Activated T-helper 1 cell treated with anti-CD3 and anti-CD28 coated beads, Interleukin-12 subunit alpha, Interleukin-12 subunit beta, Interleukin-2, Interleukin-4 antibody, amounts not matched to agents 30 ng/mL and 10 ng/mL and 1 ng/mL, durations not matched to agents 14 hours and 24 hours and 36 hours (primary cell): ENCODE measurements at regions not wholly inside any gene's neighbourhood (a gene's known extent, or its start where the extent isn't known, plus 50 kb on each side); places are given as distances from the start of the nearest gene placed in this dataset.

ENCODE experiments used
- DNase-seq: peaks from one replicate; pipeline ENCODE4 v3.0.0; 2021; ENCODE audit warnings: low spot score
- H3K27ac Mint-ChIP-seq: one replicate; pipeline ENCODE4 v1.8.0; 2021; ENCODE audit warnings: mild to moderate bottlenecking, mixed read lengths
- H3K27me3 Mint-ChIP-seq: one replicate; pipeline ENCODE4 v1.8.0; 2022; ENCODE audit warnings: mild to moderate bottlenecking, moderate library complexity, mixed read lengths; ENCODE audit not compliant: insufficient read depth
- H3K36me3 Mint-ChIP-seq: one replicate; pipeline ENCODE4 v1.8.0; 2021; ENCODE audit warnings: low read depth, mixed read lengths
- H3K4me1 Mint-ChIP-seq: one replicate; pipeline ENCODE4 v1.8.0; 2021; ENCODE audit warnings: low read depth, mixed read lengths
- H3K4me3 Mint-ChIP-seq: one replicate; pipeline ENCODE4 v1.8.0; 2021; ENCODE audit warnings: mild to moderate bottlenecking, moderate library complexity, mixed read lengths
- H3K9me3 Mint-ChIP-seq: one replicate; pipeline ENCODE4 v1.8.0; 2021; ENCODE audit warnings: mixed read lengths
- intact Hi-C: fragments of 100-400 bp; cut with micrococcal nuclease; formaldehyde crosslinking; loops from one replicate; pipeline ENCODE4 v1.15.1; 2024

GRCh38 chr18:77422974-77423867 is 173.6 kb downstream of the GALR1 start:
- no peaks in the 10 kb centered on the region for H3K36me3 Mint-ChIP-seq

GRCh38 chr18:77433076-77433475 is 183.4 kb downstream of the GALR1 start:
- Mint-ChIP-seq H3K4me3 (no peak overlapping the region), H3K9me3 (no peaks in the 10 kb centered on the region), H3K36me3 (no peaks in the 10 kb centered on the region), H3K27me3 (peaks cover 2% of the 10 kb centered on the region), H3K4me1 (no peaks in the 10 kb centered on the region), H3K27ac (no peak overlapping the region)
- intact Hi-C loops = no loop called here
- DNase-seq = no peak

More at GRCh38 chr18:77422974-77423867, 173.6 kb downstream of the GALR1 start:
- Mint-ChIP-seq H3K4me3 (no peak overlapping the region), H3K9me3 (no peaks in the 10 kb centered on the region), H3K27ac (no peak overlapping the region), H3K4me1 (no peaks in the 10 kb centered on the region), H3K27me3 (no peaks in the 10 kb centered on the region)
- no peak for DNase-seq
- intact Hi-C loops = no loop called here

GRCh38 chr18:77439888-77440287 is 190.2 kb downstream of the GALR1 start:
- H3K9me3 Mint-ChIP-seq = no peaks in the 10 kb centered on the region
- H3K4me1 Mint-ChIP-seq = no peaks in the 10 kb centered on the region
- no peak overlapping the region for H3K4me3 Mint-ChIP-seq
- H3K36me3 Mint-ChIP-seq = no peaks in the 10 kb centered on the region
- no peak for DNase-seq
- intact Hi-C loops = no loop called here
- H3K27ac Mint-ChIP-seq = no peak overlapping the region
- H3K27me3 Mint-ChIP-seq = peaks cover 5% of the 10 kb centered on the region

- H3K9me3 Mint-ChIP-seq = no peaks in the 10 kb centered on the region
- DNase-seq = no peak
- intact Hi-C loops = no loop called here
- no peaks in the 10 kb centered on the region for H3K4me1 Mint-ChIP-seq
- no peak overlapping the region for H3K4me3 Mint-ChIP-seq
- H3K27me3 Mint-ChIP-seq = peaks cover 5% of the 10 kb centered on the region
- H3K36me3 Mint-ChIP-seq = no peaks in the 10 kb centered on the region
- H3K27ac Mint-ChIP-seq = no peak overlapping the region
Measured at GRCh38 chr18:77442393-77442792, 192.7 kb downstream of the GALR1 start.

- no peak for DNase-seq
- intact Hi-C loops = no loop called here
- H3K4me3 Mint-ChIP-seq = no peak overlapping the region
- H3K36me3 Mint-ChIP-seq = no peaks in the 10 kb centered on the region
- H3K27me3 Mint-ChIP-seq = peaks cover 7% of the 10 kb centered on the region
- H3K4me1 Mint-ChIP-seq = no peaks in the 10 kb centered on the region
- H3K9me3 Mint-ChIP-seq = no peaks in the 10 kb centered on the region
- H3K27ac Mint-ChIP-seq = no peak overlapping the region
Measured at GRCh38 chr18:77444385-77444784, 194.7 kb downstream of the GALR1 start.

GRCh38 chr18:77448046-77448445 is 198.4 kb downstream of the GALR1 start:
- Mint-ChIP-seq H3K9me3 (no peaks in the 10 kb centered on the region), H3K27ac (no peak overlapping the region), H3K4me3 (no peak overlapping the region), H3K27me3 (peaks cover 5% of the 10 kb centered on the region), H3K4me1 (no peaks in the 10 kb centered on the region), H3K36me3 (no peaks in the 10 kb centered on the region)
- intact Hi-C loops = no loop called here
- DNase-seq = no peak

- intact Hi-C loops = no loop called here
- no peaks in the 10 kb centered on the region for H3K4me1 Mint-ChIP-seq
- no peak overlapping the region for H3K4me3 Mint-ChIP-seq
- no peaks in the 10 kb centered on the region for H3K36me3 Mint-ChIP-seq
- H3K9me3 Mint-ChIP-seq = no peaks in the 10 kb centered on the region
- DNase-seq = no peak
- H3K27me3 Mint-ChIP-seq = no peaks in the 10 kb centered on the region
- no peak overlapping the region for H3K27ac Mint-ChIP-seq
Measured at GRCh38 chr18:77455004-77455403, 205.4 kb downstream of the GALR1 start.

GRCh38 chr18:77457681-77458080 is 208.0 kb downstream of the GALR1 start:
- no peak for DNase-seq
- Mint-ChIP-seq H3K36me3 (no peaks in the 10 kb centered on the region), H3K27me3 (peaks cover 2% of the 10 kb centered on the region), H3K4me3 (no peak overlapping the region), H3K4me1 (no peaks in the 10 kb centered on the region), H3K9me3 (no peaks in the 10 kb centered on the region), H3K27ac (no peak overlapping the region)
- intact Hi-C loops = no loop called here

GRCh38 chr18:77461062-77461688 is 211.5 kb downstream of the GALR1 start:
- intact Hi-C loops = no loop called here
- H3K9me3 Mint-ChIP-seq = no peaks in the 10 kb centered on the region
- no peaks in the 10 kb centered on the region for H3K4me1 Mint-ChIP-seq
- H3K27me3 Mint-ChIP-seq = peaks cover 7% of the 10 kb centered on the region
- H3K4me3 Mint-ChIP-seq = no peak overlapping the region
- H3K36me3 Mint-ChIP-seq = no peaks in the 10 kb centered on the region
- H3K27ac Mint-ChIP-seq = no peak overlapping the region
- DNase-seq = no peak

GRCh38 chr18:77464917-77465316 is 215.3 kb downstream of the GALR1 start:
- DNase-seq = no peak
- Mint-ChIP-seq H3K27ac (no peak overlapping the region), H3K27me3 (peaks cover 9% of the 10 kb centered on the region), H3K36me3 (no peaks in the 10 kb centered on the region), H3K4me3 (no peak overlapping the region), H3K9me3 (no peaks in the 10 kb centered on the region), H3K4me1 (no peaks in the 10 kb centered on the region)
- intact Hi-C loops = no loop called here

GRCh38 chr18:77466890-77467289 is 217.2 kb downstream of the GALR1 start:
- no peak overlapping the region for H3K27ac Mint-ChIP-seq
- intact Hi-C loops = no loop called here
- no peaks in the 10 kb centered on the region for H3K4me1 Mint-ChIP-seq
- H3K4me3 Mint-ChIP-seq = no peak overlapping the region
- no peaks in the 10 kb centered on the region for H3K9me3 Mint-ChIP-seq
- H3K27me3 Mint-ChIP-seq = peaks cover 7% of the 10 kb centered on the region
- no peak for DNase-seq
- H3K36me3 Mint-ChIP-seq = no peaks in the 10 kb centered on the region

GRCh38 chr18:77469131-77469530 is 219.5 kb downstream of the GALR1 start:
- Mint-ChIP-seq H3K4me3 (no peak overlapping the region), H3K27me3 (peaks cover 4% of the 10 kb centered on the region), H3K36me3 (no peaks in the 10 kb centered on the region), H3K9me3 (no peaks in the 10 kb centered on the region), H3K4me1 (no peaks in the 10 kb centered on the region), H3K27ac (no peak overlapping the region)
- intact Hi-C loops = loop anchor here (1.0 kb wide), 1 partner anchor 22 kb away; no protein-coding TSS in a partner anchor
- no peak for DNase-seq

- intact Hi-C loops = no loop called here
- DNase-seq = no peak
- Mint-ChIP-seq H3K9me3 (no peaks in the 10 kb centered on the region), H3K4me1 (no peaks in the 10 kb centered on the region), H3K36me3 (no peaks in the 10 kb centered on the region), H3K27me3 (peaks cover 3% of the 10 kb centered on the region), H3K4me3 (no peak overlapping the region), H3K27ac (no peak overlapping the region)
Measured at GRCh38 chr18:77470569-77471413, 221.1 kb downstream of the GALR1 start.
